Natural killer cell (primary cell): ENCODE measurements at regions not wholly inside any gene's neighbourhood (a gene's known extent, or its start where the extent isn't known, plus 50 kb on each side); places are given as distances from the start of the nearest gene placed in this dataset.

ENCODE experiments used
- ATAC-seq, 3 donors: fragments of 150-1000 bp in 2 of 3; fragments of 200-7000 bp in 1 of 3; cut with Tn5 transposase; 1 replicate in 1 of 3; 2 replicates in 2 of 3; pipeline ENCODE4 v1.10.0; 2021; ENCODE audit warnings: mild to moderate bottlenecking in 2 of 3, moderate library complexity in 2 of 3
- DNase-seq, 2 donors: peaks; one replicate each; pipeline versions ENCODE4 v3.0.0 to v3.0.0-alpha.2; 2013 to 2021; ENCODE audit warnings: mixed read lengths in 1 of 2
- H3K27ac ChIP-seq: one replicate; pipeline ENCODE4 v1.5.1; 2013; ENCODE audit warnings: mild to moderate bottlenecking, low read length
- H3K27me3 ChIP-seq: one replicate; pipeline ENCODE4 v1.6.1; 2013; ENCODE audit warnings: low read length; ENCODE audit not compliant: control insufficient read depth, insufficient read depth
- H3K36me3 ChIP-seq: one replicate; pipeline ENCODE4 v1.6.1; 2013; ENCODE audit warnings: low read length; ENCODE audit not compliant: control insufficient read depth, insufficient read depth
- H3K4me1 ChIP-seq: one replicate; pipeline ENCODE4 v1.6.1; 2013; ENCODE audit warnings: low read length; ENCODE audit not compliant: control insufficient read depth, insufficient read depth
- H3K4me3 ChIP-seq: one replicate; pipeline ENCODE4 v1.5.1; 2013; ENCODE audit warnings: low read length
- H3K9me3 ChIP-seq: one replicate; pipeline ENCODE4 v1.6.1; 2013; ENCODE audit warnings: low read length; ENCODE audit not compliant: control insufficient read depth, insufficient read depth
- H3K27ac Mint-ChIP-seq, 2 donors: one replicate each; pipeline ENCODE4 v1.8.0; 2022; ENCODE audit warnings: mild to moderate bottlenecking in 2 of 2, mixed read lengths in 2 of 2, moderate library complexity in 1 of 2
- H3K27me3 Mint-ChIP-seq, 2 donors: one replicate each; pipeline ENCODE4 v1.8.0; 2022; ENCODE audit warnings: low read depth in 2 of 2, mixed read lengths in 2 of 2
- H3K36me3 Mint-ChIP-seq: one replicate; pipeline ENCODE4 v1.8.0; 2022; ENCODE audit warnings: mixed read lengths
- H3K4me1 Mint-ChIP-seq, 2 donors: one replicate each; pipeline ENCODE4 v1.8.0; 2022; ENCODE audit warnings: mixed read lengths in 2 of 2
- H3K4me3 Mint-ChIP-seq: one replicate; pipeline ENCODE4 v1.8.0; 2022; ENCODE audit warnings: mild to moderate bottlenecking, moderate library complexity, mixed read lengths
- H3K9me3 Mint-ChIP-seq, 2 donors: one replicate each; pipeline ENCODE4 v1.8.0; 2022; ENCODE audit warnings: mixed read lengths in 2 of 2
- WGBS: methylation state at CpG from one replicate; pipeline ENCODE4 v1.1.7; 2013; ENCODE audit warnings: missing lambda C conversion rate; ENCODE audit not compliant: insufficient coverage; 5-methylcytosine and 5-hydroxymethylcytosine counted together
- intact Hi-C: fragments of 100-400 bp; cut with micrococcal nuclease; formaldehyde crosslinking; loops from one replicate; pipeline ENCODE4 v1.14.2; 2022
- TF ChIP-seq, protein P1 (sequence below): fragments of 200-600 bp; IDR thresholded peaks from one replicate; pipeline ENCODE4 v1.8.0; 2022; ENCODE audit warnings: antibody characterized with exemption

DNA sequence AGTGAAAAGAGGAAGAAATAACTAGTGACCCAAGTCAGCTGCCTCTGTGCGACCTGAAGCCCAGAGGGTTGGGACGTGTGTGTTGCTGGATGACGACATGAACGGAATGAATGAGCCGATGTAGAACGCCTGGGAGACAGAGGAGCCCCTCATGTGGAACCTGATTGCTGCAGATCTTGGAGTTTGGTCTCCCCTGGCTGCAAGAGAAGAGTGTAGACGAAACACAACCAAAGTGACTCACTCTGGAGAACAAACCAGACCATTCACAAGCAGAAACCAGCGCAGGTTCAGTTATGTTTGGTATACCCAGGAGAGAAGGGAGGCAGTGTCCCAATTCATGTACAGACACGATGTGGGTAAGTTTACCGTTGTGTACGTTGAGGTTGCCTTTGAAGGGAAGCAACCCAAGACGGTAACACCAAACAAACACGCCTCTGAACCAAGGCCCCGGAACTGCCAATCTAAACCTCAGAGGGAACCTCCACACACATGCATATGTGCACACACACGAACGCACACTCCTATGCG is 265.9 kb downstream of the BMP7 start:
- no peak overlapping the region for H3K4me3 Mint-ChIP-seq
- no peaks in the 10 kb centered on the region for H3K4me1 ChIP-seq
- TF ChIP-seq, protein P1, sequence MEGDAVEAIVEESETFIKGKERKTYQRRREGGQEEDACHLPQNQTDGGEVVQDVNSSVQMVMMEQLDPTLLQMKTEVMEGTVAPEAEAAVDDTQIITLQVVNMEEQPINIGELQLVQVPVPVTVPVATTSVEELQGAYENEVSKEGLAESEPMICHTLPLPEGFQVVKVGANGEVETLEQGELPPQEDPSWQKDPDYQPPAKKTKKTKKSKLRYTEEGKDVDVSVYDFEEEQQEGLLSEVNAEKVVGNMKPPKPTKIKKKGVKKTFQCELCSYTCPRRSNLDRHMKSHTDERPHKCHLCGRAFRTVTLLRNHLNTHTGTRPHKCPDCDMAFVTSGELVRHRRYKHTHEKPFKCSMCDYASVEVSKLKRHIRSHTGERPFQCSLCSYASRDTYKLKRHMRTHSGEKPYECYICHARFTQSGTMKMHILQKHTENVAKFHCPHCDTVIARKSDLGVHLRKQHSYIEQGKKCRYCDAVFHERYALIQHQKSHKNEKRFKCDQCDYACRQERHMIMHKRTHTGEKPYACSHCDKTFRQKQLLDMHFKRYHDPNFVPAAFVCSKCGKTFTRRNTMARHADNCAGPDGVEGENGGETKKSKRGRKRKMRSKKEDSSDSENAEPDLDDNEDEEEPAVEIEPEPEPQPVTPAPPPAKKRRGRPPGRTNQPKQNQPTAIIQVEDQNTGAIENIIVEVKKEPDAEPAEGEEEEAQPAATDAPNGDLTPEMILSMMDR, result no peak
- no peak overlapping the region for H3K27ac Mint-ChIP-seq
- H3K4me1 Mint-ChIP-seq, result no peaks in the 10 kb centered on the region
- ATAC-seq, result no peak
- no peak overlapping the region for H3K4me3 ChIP-seq
- no peaks in the 10 kb centered on the region for H3K36me3 ChIP-seq
- peaks cover 7% of the 10 kb centered on the region for H3K9me3 ChIP-seq
- H3K36me3 Mint-ChIP-seq, result no peaks in the 10 kb centered on the region
- peaks cover 5 to 9% of the 10 kb centered on the region in 2 donors for H3K27me3 Mint-ChIP-seq
- no peak for DNase-seq
- no peak overlapping the region for H3K27ac ChIP-seq
- WGBS, result 81% methylated on average over 17 of the region's 17 CpGs
- intact Hi-C loops, result no loop called here
- no peaks in the 10 kb centered on the region for H3K9me3 Mint-ChIP-seq
- no peaks in the 10 kb centered on the region for H3K27me3 ChIP-seq

DNA sequence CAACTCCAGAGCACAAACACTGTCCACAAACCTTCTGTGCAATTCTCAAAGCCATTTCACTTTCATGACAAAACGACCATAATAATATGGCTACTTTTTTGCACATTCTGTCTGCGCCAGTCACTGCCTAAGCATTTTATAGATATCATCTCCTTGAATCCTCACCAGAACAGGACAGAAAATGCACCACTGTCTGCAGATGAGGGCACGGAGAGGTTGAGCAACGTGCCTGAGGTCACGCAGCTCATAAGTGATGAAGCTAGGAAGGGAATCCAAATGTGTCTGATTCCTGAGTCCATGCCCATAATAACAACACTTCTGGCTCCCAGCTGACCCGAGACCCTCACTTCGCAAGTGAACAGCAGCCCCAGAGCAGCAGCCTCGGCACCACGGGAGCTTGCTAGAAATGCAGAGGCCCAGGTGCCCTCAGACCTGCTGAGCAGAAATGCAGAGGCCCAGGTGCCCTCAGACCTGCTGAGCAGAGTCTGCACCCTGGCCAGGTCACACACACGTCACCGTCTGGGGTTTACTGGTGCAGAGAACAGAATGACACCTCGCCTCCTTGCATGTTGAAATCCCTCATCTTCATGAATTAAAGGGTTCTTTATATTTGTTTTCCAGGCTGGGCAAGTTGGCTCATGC is 265.2 kb downstream of the BMP7 start:
- H3K4me1 ChIP-seq, result no peaks in the 10 kb centered on the region
- Mint-ChIP-seq H3K27me3 (peaks cover 5 to 9% of the 10 kb centered on the region in 2 donors), H3K4me1 (no peaks in the 10 kb centered on the region), H3K36me3 (no peaks in the 10 kb centered on the region), H3K27ac (no peak overlapping the region), H3K9me3 (no peaks in the 10 kb centered on the region), H3K4me3 (no peak overlapping the region)
- WGBS, result 79% methylated on average over 12 of the region's 12 CpGs
- no peaks in the 10 kb centered on the region for H3K27me3 ChIP-seq
- no peak for DNase-seq
- no peak overlapping the region for H3K4me3 ChIP-seq
- peaks cover 7% of the 10 kb centered on the region for H3K9me3 ChIP-seq
- intact Hi-C loops, result no loop called here
- no peak for ATAC-seq
- H3K27ac ChIP-seq, result no peak overlapping the region
- H3K36me3 ChIP-seq, result no peaks in the 10 kb centered on the region
- TF ChIP-seq, protein P1, result no peak

DNA sequence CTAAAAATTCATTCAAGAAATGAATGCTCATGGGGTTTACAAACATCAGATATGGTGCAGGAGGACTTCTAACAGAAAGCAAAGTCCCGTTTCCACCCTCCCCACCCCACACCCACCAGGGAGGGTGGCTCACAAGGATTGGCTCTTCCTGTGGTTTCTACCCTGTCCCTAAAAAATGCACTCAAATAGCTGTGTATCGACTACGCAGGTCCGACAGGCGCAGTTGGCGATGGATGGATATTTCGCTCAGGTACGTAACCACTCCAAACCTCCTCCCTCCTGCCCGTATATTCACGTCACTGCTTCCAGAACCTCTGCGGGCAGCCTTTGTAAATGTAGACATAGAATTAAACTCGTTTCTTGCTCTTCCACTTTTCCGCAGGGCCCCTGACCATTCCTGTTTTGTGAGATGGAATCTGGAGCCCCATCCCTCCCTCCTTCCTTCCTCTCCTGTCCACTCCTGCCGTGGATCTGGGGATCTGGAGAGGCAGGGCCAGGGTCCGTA is 264.3 kb downstream of the BMP7 start:
- no peak for ATAC-seq
- peaks cover 9 to 12% of the 10 kb centered on the region in 2 donors for H3K27me3 Mint-ChIP-seq
- H3K36me3 Mint-ChIP-seq, result no peaks in the 10 kb centered on the region

More for the DNA sequence above, 264.3 kb downstream of the BMP7 start:
- DNase-seq, result no peak
- no peaks in the 10 kb centered on the region for H3K27me3 ChIP-seq
- Mint-ChIP-seq H3K9me3 (no peaks in the 10 kb centered on the region), H3K4me3 (no peak overlapping the region), H3K4me1 (no peaks in the 10 kb centered on the region), H3K27ac (no peak overlapping the region)
- H3K36me3 ChIP-seq, result no peaks in the 10 kb centered on the region
- WGBS, result 72% methylated on average over 15 of the region's 15 CpGs
- intact Hi-C loops, result no loop called here
- H3K27ac ChIP-seq, result no peak overlapping the region
- peaks cover 7% of the 10 kb centered on the region for H3K9me3 ChIP-seq
- TF ChIP-seq, protein P1, result no peak
- no peak overlapping the region for H3K4me3 ChIP-seq
- no peaks in the 10 kb centered on the region for H3K4me1 ChIP-seq
